ENCODE measurements at regions not wholly inside any gene's neighbourhood (a gene's known extent, or its start where the extent isn't known, plus 50 kb on each side); places are given as distances from the start of the nearest gene placed in this dataset.
"Not testable (repeated sequence)": the region's sequence is repeated elsewhere in the genome, so short reads cannot be mapped to it uniquely, and the experiment has no call there.

- Histone ChIP-seq H3K27me3 (replicated peaks; ENCODE audit: control insufficient read depth, insufficient read depth, low read length) (no peaks in the 10 kb centered on the region), H3K4me3 (ENCODE audit: low read depth, low read length) (no peak overlapping the region), H3K4me1 (no peaks in the 10 kb centered on the region), H3K36me3 (ENCODE audit: control insufficient read depth, insufficient read depth, low read length) (no peaks in the 10 kb centered on the region), H3K9me3 (no peaks in the 10 kb centered on the region)
- TF ChIP-seq, protein P1, sequence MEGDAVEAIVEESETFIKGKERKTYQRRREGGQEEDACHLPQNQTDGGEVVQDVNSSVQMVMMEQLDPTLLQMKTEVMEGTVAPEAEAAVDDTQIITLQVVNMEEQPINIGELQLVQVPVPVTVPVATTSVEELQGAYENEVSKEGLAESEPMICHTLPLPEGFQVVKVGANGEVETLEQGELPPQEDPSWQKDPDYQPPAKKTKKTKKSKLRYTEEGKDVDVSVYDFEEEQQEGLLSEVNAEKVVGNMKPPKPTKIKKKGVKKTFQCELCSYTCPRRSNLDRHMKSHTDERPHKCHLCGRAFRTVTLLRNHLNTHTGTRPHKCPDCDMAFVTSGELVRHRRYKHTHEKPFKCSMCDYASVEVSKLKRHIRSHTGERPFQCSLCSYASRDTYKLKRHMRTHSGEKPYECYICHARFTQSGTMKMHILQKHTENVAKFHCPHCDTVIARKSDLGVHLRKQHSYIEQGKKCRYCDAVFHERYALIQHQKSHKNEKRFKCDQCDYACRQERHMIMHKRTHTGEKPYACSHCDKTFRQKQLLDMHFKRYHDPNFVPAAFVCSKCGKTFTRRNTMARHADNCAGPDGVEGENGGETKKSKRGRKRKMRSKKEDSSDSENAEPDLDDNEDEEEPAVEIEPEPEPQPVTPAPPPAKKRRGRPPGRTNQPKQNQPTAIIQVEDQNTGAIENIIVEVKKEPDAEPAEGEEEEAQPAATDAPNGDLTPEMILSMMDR (IDR thresholded peaks at IDR 0.05; ENCODE audit: insufficient read depth in 1 of 2, low read depth in 1 of 2, low read length in 1 of 2, severe bottlenecking in 1 of 2, unreplicated experiment in 1 of 2), result no peak
- intact Hi-C loops (cut with micrococcal nuclease; ENCODE audit: unreplicated experiment), result loop anchor here (10.0 kb wide), 2 partner anchors 217 to 473 kb away; no protein-coding TSS in a partner anchor
- H3K27ac Mint-ChIP-seq (ENCODE audit: unreplicated experiment), result no peak overlapping the region
- POLR2A ChIA-PET, result no interaction called here
- H3K9me3 Mint-ChIP-seq (ENCODE audit: unreplicated experiment), result no peaks in the 10 kb centered on the region
- DNase-seq, result no peak
- BruUV-seq (replicated peaks), result no TSS peak
- no peaks in the 10 kb centered on the region for H3K27me3 Mint-ChIP-seq (ENCODE audit: insufficient read depth, unreplicated experiment)
- CTCF ChIA-PET, result no interaction called here
- no peak overlapping the region for H3K4me3 Mint-ChIP-seq (ENCODE audit: unreplicated experiment)
- H3K4me1 Mint-ChIP-seq (ENCODE audit: low read depth, unreplicated experiment), result no peaks in the 10 kb centered on the region
- no peaks in the 10 kb centered on the region for H3K36me3 Mint-ChIP-seq (ENCODE audit: insufficient read depth, unreplicated experiment)
Observed at GRCh38 chr1:199247891-199248290, 609.1 kb downstream of the PTPRC start.

GRCh38 chr1:199254040-199254439, 615.2 kb downstream of the PTPRC start:
- H3K4me1 Mint-ChIP-seq (ENCODE audit: low read depth, unreplicated experiment); H3K27me3 Mint-ChIP-seq (ENCODE audit: insufficient read depth, unreplicated experiment); H3K9me3 ChIP-seq; POLR2A ChIA-PET; H3K36me3 Mint-ChIP-seq (ENCODE audit: insufficient read depth, unreplicated experiment); H3K4me1 ChIP-seq; BruUV-seq (replicated peaks); H3K4me3 ChIP-seq (ENCODE audit: low read depth, low read length); H3K4me3 Mint-ChIP-seq (ENCODE audit: unreplicated experiment); H3K36me3 ChIP-seq (ENCODE audit: control insufficient read depth, insufficient read depth, low read length); intact Hi-C loops (cut with micrococcal nuclease; ENCODE audit: unreplicated experiment); H3K27ac Mint-ChIP-seq (ENCODE audit: unreplicated experiment); H3K27me3 ChIP-seq (replicated peaks; ENCODE audit: control insufficient read depth, insufficient read depth, low read length); CTCF ChIA-PET; DNase-seq: not testable (repeated sequence)
- H3K9me3 Mint-ChIP-seq (ENCODE audit: unreplicated experiment), result peaks cover 12% of the 10 kb centered on the region

GRCh38 chr1:199261328-199261727, 622.5 kb downstream of the PTPRC start:
- ChIA-PET CTCF (no interaction called here), POLR2A (no interaction called here)
- no peaks in the 10 kb centered on the region for H3K36me3 Mint-ChIP-seq (ENCODE audit: insufficient read depth, unreplicated experiment)
- intact Hi-C loops (cut with micrococcal nuclease; ENCODE audit: unreplicated experiment), result no loop called here
- TF ChIP-seq, protein P1 (IDR thresholded peaks at IDR 0.05; ENCODE audit: insufficient read depth in 1 of 2, low read depth in 1 of 2, low read length in 1 of 2, severe bottlenecking in 1 of 2, unreplicated experiment in 1 of 2), result no peak
- DNase-seq, result no peak
- Histone ChIP-seq H3K27me3 (replicated peaks; ENCODE audit: control insufficient read depth, insufficient read depth, low read length) (no peaks in the 10 kb centered on the region; the same call in 1 of the 2 replicates), H3K36me3 (ENCODE audit: control insufficient read depth, insufficient read depth, low read length) (no peaks in the 10 kb centered on the region), H3K4me1 (no peaks in the 10 kb centered on the region), H3K4me3 (ENCODE audit: low read depth, low read length) (no peak overlapping the region), H3K9me3 (no peaks in the 10 kb centered on the region)
- H3K27me3 Mint-ChIP-seq (ENCODE audit: insufficient read depth, unreplicated experiment), result peaks cover 2% of the 10 kb centered on the region
- no TSS peak for BruUV-seq (replicated peaks)
- no peaks in the 10 kb centered on the region for H3K9me3 Mint-ChIP-seq (ENCODE audit: unreplicated experiment)
- H3K4me3 Mint-ChIP-seq (ENCODE audit: unreplicated experiment), result no peak overlapping the region
- H3K27ac Mint-ChIP-seq (ENCODE audit: unreplicated experiment), result no peak overlapping the region
- no peaks in the 10 kb centered on the region for H3K4me1 Mint-ChIP-seq (ENCODE audit: low read depth, unreplicated experiment)

GRCh38 chr1:199264283-199264682, 625.4 kb downstream of the PTPRC start:
- Mint-ChIP-seq H3K27ac (ENCODE audit: unreplicated experiment) (no peak overlapping the region), H3K4me3 (ENCODE audit: unreplicated experiment) (no peak overlapping the region), H3K4me1 (ENCODE audit: low read depth, unreplicated experiment) (no peaks in the 10 kb centered on the region), H3K36me3 (ENCODE audit: insufficient read depth, unreplicated experiment) (no peaks in the 10 kb centered on the region), H3K27me3 (ENCODE audit: insufficient read depth, unreplicated experiment) (peaks cover 2% of the 10 kb centered on the region), H3K9me3 (ENCODE audit: unreplicated experiment) (no peaks in the 10 kb centered on the region)
- intact Hi-C loops (cut with micrococcal nuclease; ENCODE audit: unreplicated experiment), result no loop called here
- H3K27me3 ChIP-seq (replicated peaks; ENCODE audit: control insufficient read depth, insufficient read depth, low read length), result no peaks in the 10 kb centered on the region; the same call in 1 of the 2 replicates
- TF ChIP-seq, protein P1 (IDR thresholded peaks at IDR 0.05; ENCODE audit: insufficient read depth in 1 of 2, low read depth in 1 of 2, low read length in 1 of 2, severe bottlenecking in 1 of 2, unreplicated experiment in 1 of 2), result no peak
- H3K4me3 ChIP-seq (ENCODE audit: low read depth, low read length), result no peak overlapping the region
- BruUV-seq (replicated peaks), result no TSS peak
- CTCF ChIA-PET, result no interaction called here
- POLR2A ChIA-PET, result no interaction called here
- no peaks in the 10 kb centered on the region for H3K36me3 ChIP-seq (ENCODE audit: control insufficient read depth, insufficient read depth, low read length)
- no peak for DNase-seq
- no peaks in the 10 kb centered on the region for H3K9me3 ChIP-seq
- H3K4me1 ChIP-seq, result no peaks in the 10 kb centered on the region

Measured in Caco-2 (cell line).